ENCODE measurements at regions not wholly inside any gene's neighbourhood (a gene's known extent, or its start where the extent isn't known, plus 50 kb on each side); places are given as distances from the start of the nearest gene placed in this dataset.
"Not testable (repeated sequence)": the region's sequence is repeated elsewhere in the genome, so short reads cannot be mapped to it uniquely, and the experiment has no call there.

GRCh38 chr7:142636107-142636506, 113.2 kb upstream of the PRSS1 start:
- not testable (repeated sequence) for DNase-seq

GRCh38 chr7:142632271-142633134, 116.8 kb upstream of the PRSS1 start:
- peak; percentile 86 for DNase-seq

GRCh38 chr7:142629588-142630260, 119.5 kb upstream of the PRSS1 start:
- no peak for DNase-seq

- DNase-seq: no peak
These were observed 120.3 kb upstream of the PRSS1 start for GRCh38 chr7:142628945-142629344.

- not testable (repeated sequence) for DNase-seq
These were observed 122.0 kb upstream of the PRSS1 start for GRCh38 chr7:142627223-142627622.

- DNase-seq: peak; percentile 26
These were observed 122.7 kb upstream of the PRSS1 start for GRCh38 chr7:142626420-142627035.

- DNase-seq: not testable (repeated sequence)
These were observed 124.1 kb upstream of the PRSS1 start for GRCh38 chr7:142625216-142625615.

GRCh38 chr7:142620402-142620801, 128.9 kb upstream of the PRSS1 start:
- DNase-seq: no peak

GRCh38 chr7:142618655-142619351, 130.5 kb upstream of the PRSS1 start:
- DNase-seq: no peak

GRCh38 chr7:142616842-142617241, 132.4 kb upstream of the PRSS1 start:
- no peak for DNase-seq

- DNase-seq: no peak
These were observed 133.1 kb upstream of the PRSS1 start for GRCh38 chr7:142616121-142616643.

GRCh38 chr7:142615508-142615907, 133.8 kb upstream of the PRSS1 start:
- DNase-seq: no peak

- DNase-seq: no peak
These were observed 135.2 kb upstream of the PRSS1 start for GRCh38 chr7:142614116-142614515.

GRCh38 chr7:142612237-142612881, 136.9 kb upstream of the PRSS1 start:
- DNase-seq: peak; percentile 57

GRCh38 chr7:142611566-142612236, 137.6 kb upstream of the PRSS1 start:
- peak; percentile 30 for DNase-seq

- DNase-seq: no peak
These were observed 140.4 kb upstream of the PRSS1 start for GRCh38 chr7:142608630-142609428.

- no peak for DNase-seq
These were observed 141.9 kb upstream of the PRSS1 start for GRCh38 chr7:142607351-142607750.

- DNase-seq: no peak
These were observed 143.2 kb upstream of the PRSS1 start for GRCh38 chr7:142606081-142606480.

GRCh38 chr7:142604671-142605070, 144.6 kb upstream of the PRSS1 start:
- no peak for DNase-seq

GRCh38 chr7:142603870-142604448, 145.3 kb upstream of the PRSS1 start:
- DNase-seq: peak; percentile 67

Measured in retina (tissue), 1 donor.